ENCODE measurements at regions not wholly inside any gene's neighbourhood (a gene's known extent, or its start where the extent isn't known, plus 50 kb on each side); places are given as distances from the start of the nearest gene placed in this dataset.

- TF ChIP-seq CTCF (IDR thresholded peaks at IDR 0.05) (no peak), POLR2A (IDR thresholded peaks at IDR 0.05) (no peak), POLR2AphosphoS5 (IDR thresholded peaks at IDR 0.05) (no peak), EP300 (IDR thresholded peaks at IDR 0.05) (no peak)
Observed at GRCh38 chr1:198904321-198904720, 265.5 kb downstream of the PTPRC start.

Data from upper lobe of left lung (tissue), 4 donors.